HEK293T (cell line): ENCODE measurements at regions not wholly inside any gene's neighbourhood (a gene's known extent, or its start where the extent isn't known, plus 50 kb on each side); places are given as distances from the start of the nearest gene placed in this dataset.

ENCODE experiments used
- ELF4 ChIP-seq: fragments of 450-650 bp; IDR thresholded peaks from 2 replicates; pipeline ENCODE4 v1.6.1; 2017; ENCODE audit warnings: antibody characterized with exemption
- FOXA1 ChIP-seq: fragments of 450-650 bp; IDR thresholded peaks from 2 replicates; pipeline ENCODE4 v1.6.1; 2016; ENCODE audit warnings: mild to moderate bottlenecking
- FOXK2 ChIP-seq: fragments of 450-650 bp; IDR thresholded peaks from 2 replicates; pipeline ENCODE4 v1.6.1; 2016; ENCODE audit warnings: mild to moderate bottlenecking
- SP1 ChIP-seq: fragments of 450-650 bp; IDR thresholded peaks from 2 replicates; pipeline ENCODE4 v1.6.1; 2017
- SUZ12 ChIP-seq: fragments of 450-650 bp; IDR thresholded peaks from 2 replicates; pipeline ENCODE4 v1.6.1; 2016; ENCODE audit warnings: mild to moderate bottlenecking

- no peak for TF ChIP-seq FOXK2
- TF ChIP-seq FOXA1 = no peak
- no peak for TF ChIP-seq SP1
- TF ChIP-seq SUZ12 = no peak
- no peak for TF ChIP-seq ELF4
Measured at GRCh38 chr22:48742191-48742555, 1085.5 kb downstream of the BRD1 start.
